HUES48 (cell line): ENCODE measurements at regions not wholly inside any gene's neighbourhood (a gene's known extent, or its start where the extent isn't known, plus 50 kb on each side); places are given as distances from the start of the nearest gene placed in this dataset.

Experiments used
- H3K27ac ChIP-seq: one replicate; pipeline ENCODE4 v1.7.0; 2013; ENCODE audit warnings: low read depth, low read length, inconsistent platforms
- H3K27me3 ChIP-seq: 2 replicates; pipeline ENCODE4 v1.6.1; 2013; ENCODE audit warnings: mild to moderate bottlenecking, low read length; ENCODE audit not compliant: control insufficient read depth, insufficient read depth
- H3K36me3 ChIP-seq: 2 replicates; pipeline ENCODE4 v1.6.1; 2013; ENCODE audit warnings: low read length; ENCODE audit not compliant: control insufficient read depth, insufficient read depth
- H3K4me1 ChIP-seq: 2 replicates; pipeline ENCODE4 v1.6.1; 2013; ENCODE audit warnings: mild to moderate bottlenecking, low read length; ENCODE audit not compliant: control insufficient read depth, insufficient read depth
- H3K4me3 ChIP-seq: 2 replicates; pipeline ENCODE4 v1.5.1; 2013; ENCODE audit warnings: mild to moderate bottlenecking, low read depth, low read length
- H3K9ac ChIP-seq: 2 replicates; pipeline ENCODE4 v1.6.1; 2013; ENCODE audit warnings: mild to moderate bottlenecking, low read depth, low read length, moderate library complexity
- H3K9me3 ChIP-seq: 2 replicates; pipeline ENCODE4 v1.6.1; 2013; ENCODE audit warnings: low read length; ENCODE audit not compliant: control insufficient read depth, insufficient read depth

- Histone ChIP-seq H3K27me3 (no peaks in the 10 kb centered on the region), H3K9ac (no peak overlapping the region), H3K9me3 (no peaks in the 10 kb centered on the region), H3K4me3 (no peak overlapping the region), H3K27ac (no peak overlapping the region), H3K36me3 (no peaks in the 10 kb centered on the region), H3K4me1 (no peaks in the 10 kb centered on the region)
Measured at GRCh38 chr3:177932750-177933660, 603.2 kb upstream of the KCNMB2 start.

- Histone ChIP-seq H3K36me3 (no peaks in the 10 kb centered on the region), H3K9ac (no peak overlapping the region), H3K4me1 (no peaks in the 10 kb centered on the region), H3K27ac (no peak overlapping the region), H3K4me3 (no peak overlapping the region), H3K9me3 (no peaks in the 10 kb centered on the region), H3K27me3 (no peaks in the 10 kb centered on the region)
Measured at GRCh38 chr3:177934001-177934891, 602.0 kb upstream of the KCNMB2 start.

GRCh38 chr3:177935047-177935446, 601.2 kb upstream of the KCNMB2 start:
- Histone ChIP-seq H3K36me3 (no peaks in the 10 kb centered on the region), H3K9me3 (no peaks in the 10 kb centered on the region), H3K4me1 (no peaks in the 10 kb centered on the region), H3K9ac (no peak overlapping the region), H3K27me3 (no peaks in the 10 kb centered on the region), H3K4me3 (no peak overlapping the region), H3K27ac (no peak overlapping the region)

GRCh38 chr3:177936721-177937120, 599.5 kb upstream of the KCNMB2 start:
- H3K36me3 ChIP-seq: no peaks in the 10 kb centered on the region
- H3K4me1 ChIP-seq: 0 out of 2 replicates have a peak, but pooled peaks cover 1% of the 10 kb centered on the region
- H3K4me3 ChIP-seq: no peak overlapping the region
- no peak overlapping the region for H3K27ac ChIP-seq
- H3K27me3 ChIP-seq: no peaks in the 10 kb centered on the region
- H3K9ac ChIP-seq: no peak overlapping the region
- no peaks in the 10 kb centered on the region for H3K9me3 ChIP-seq

GRCh38 chr3:177942911-177943310, 593.3 kb upstream of the KCNMB2 start:
- Histone ChIP-seq H3K4me1 (0 out of 2 replicates have a peak, but pooled peaks cover 6% of the 10 kb centered on the region), H3K27me3 (no peaks in the 10 kb centered on the region), H3K9me3 (no peaks in the 10 kb centered on the region), H3K9ac (no peak overlapping the region), H3K4me3 (no peak overlapping the region), H3K36me3 (no peaks in the 10 kb centered on the region), H3K27ac (no peak overlapping the region)

- Histone ChIP-seq H3K9me3 (no peaks in the 10 kb centered on the region), H3K4me1 (0 out of 2 replicates have a peak, but pooled peaks cover 6% of the 10 kb centered on the region)
Measured at GRCh38 chr3:177944228-177944661, 592.0 kb upstream of the KCNMB2 start.

GRCh38 chr3:177946048-177946447, 590.2 kb upstream of the KCNMB2 start:
- no peak overlapping the region for H3K27ac ChIP-seq
- H3K4me3 ChIP-seq: no peak overlapping the region
- H3K4me1 ChIP-seq: 0 out of 2 replicates have a peak, but pooled peaks cover 6% of the 10 kb centered on the region
- H3K27me3 ChIP-seq: no peaks in the 10 kb centered on the region
- H3K9me3 ChIP-seq: no peaks in the 10 kb centered on the region
- H3K36me3 ChIP-seq: no peaks in the 10 kb centered on the region
- no peak overlapping the region for H3K9ac ChIP-seq

More at GRCh38 chr3:177944228-177944661, 592.0 kb upstream of the KCNMB2 start:
- Histone ChIP-seq H3K27ac (no peak overlapping the region), H3K4me3 (no peak overlapping the region), H3K36me3 (no peaks in the 10 kb centered on the region), H3K27me3 (no peaks in the 10 kb centered on the region), H3K9ac (no peak overlapping the region)

- H3K4me1 ChIP-seq: 0 out of 2 replicates have a peak, but pooled peaks cover 6% of the 10 kb centered on the region
- H3K4me3 ChIP-seq: no peak overlapping the region
- no peaks in the 10 kb centered on the region for H3K27me3 ChIP-seq
- H3K36me3 ChIP-seq: no peaks in the 10 kb centered on the region
- no peaks in the 10 kb centered on the region for H3K9me3 ChIP-seq
- H3K9ac ChIP-seq: no peak overlapping the region
- no peak overlapping the region for H3K27ac ChIP-seq
Measured at GRCh38 chr3:177946497-177946896, 589.7 kb upstream of the KCNMB2 start.

- Histone ChIP-seq H3K36me3 (no peaks in the 10 kb centered on the region), H3K4me3 (no peak overlapping the region), H3K27ac (no peak overlapping the region), H3K27me3 (no peaks in the 10 kb centered on the region), H3K9ac (no peak overlapping the region), H3K9me3 (no peaks in the 10 kb centered on the region), H3K4me1 (0 out of 2 replicates have a peak, but pooled peaks cover 3% of the 10 kb centered on the region)
Measured at GRCh38 chr3:177946936-177947335, 589.3 kb upstream of the KCNMB2 start.

- H3K27me3 ChIP-seq: no peaks in the 10 kb centered on the region
Measured at GRCh38 chr3:177947901-177948300, 588.3 kb upstream of the KCNMB2 start.

More at GRCh38 chr3:177947901-177948300, 588.3 kb upstream of the KCNMB2 start:
- Histone ChIP-seq H3K4me1 (no peaks in the 10 kb centered on the region), H3K9me3 (no peaks in the 10 kb centered on the region), H3K4me3 (no peak overlapping the region), H3K9ac (no peak overlapping the region), H3K36me3 (no peaks in the 10 kb centered on the region), H3K27ac (no peak overlapping the region)
